ENCODE measurements at regions not wholly inside any gene's neighbourhood (a gene's known extent, or its start where the extent isn't known, plus 50 kb on each side); places are given as distances from the start of the nearest gene placed in this dataset.

DNA sequence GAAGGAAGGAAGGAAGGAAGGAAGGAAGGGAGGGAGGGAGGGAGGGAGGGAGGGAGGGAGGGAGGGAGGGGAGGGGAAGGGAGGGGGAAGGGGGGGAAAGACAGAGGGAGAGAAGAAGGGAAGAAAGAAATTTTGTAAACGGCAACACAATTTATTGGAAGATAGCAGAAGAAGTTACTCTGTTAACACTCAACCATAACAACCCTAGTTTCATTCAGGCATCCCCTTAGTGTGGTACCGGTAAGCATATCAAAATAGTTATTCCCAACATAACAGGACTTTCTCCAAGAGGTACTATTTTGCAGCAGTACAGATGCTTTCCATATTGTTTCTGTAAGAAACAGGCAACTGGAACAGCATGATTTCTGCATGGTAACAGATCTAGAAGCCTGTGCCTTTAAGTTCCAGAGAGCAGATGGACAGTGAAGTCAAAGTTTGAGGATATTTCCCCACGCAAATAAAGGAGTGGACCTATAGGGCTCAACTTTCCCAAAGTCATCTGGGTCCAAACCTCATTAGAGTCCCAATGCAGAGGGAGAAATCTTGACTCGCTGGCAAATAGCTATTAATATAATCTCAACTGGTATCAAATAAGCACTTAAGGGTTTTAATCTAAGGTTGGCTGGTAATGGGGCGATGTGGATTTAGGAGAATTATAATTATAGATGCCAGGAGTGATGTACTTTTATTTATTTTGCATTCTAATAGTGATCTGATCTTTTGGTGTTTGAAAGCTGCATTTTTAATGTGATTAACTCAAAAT, 69.4 kb downstream of the TENT5A start:
- DNase-seq = no peak
- Histone ChIP-seq H3K4me1 (no peaks in the 10 kb centered on the region), H3K9me3 (no peaks in the 10 kb centered on the region), H3K27me3 (no peaks in the 10 kb centered on the region), H3K36me3 (no peaks in the 10 kb centered on the region), H3K9ac (ENCODE audit: low read depth in 2 of 2, low read length in 2 of 2) (no peak overlapping the region), H3K4me3 (no peak overlapping the region), H3K27ac (no peak overlapping the region)
- intact Hi-C loops (cut with DNase I) = no loop called here
- TF ChIP-seq, protein P1, sequence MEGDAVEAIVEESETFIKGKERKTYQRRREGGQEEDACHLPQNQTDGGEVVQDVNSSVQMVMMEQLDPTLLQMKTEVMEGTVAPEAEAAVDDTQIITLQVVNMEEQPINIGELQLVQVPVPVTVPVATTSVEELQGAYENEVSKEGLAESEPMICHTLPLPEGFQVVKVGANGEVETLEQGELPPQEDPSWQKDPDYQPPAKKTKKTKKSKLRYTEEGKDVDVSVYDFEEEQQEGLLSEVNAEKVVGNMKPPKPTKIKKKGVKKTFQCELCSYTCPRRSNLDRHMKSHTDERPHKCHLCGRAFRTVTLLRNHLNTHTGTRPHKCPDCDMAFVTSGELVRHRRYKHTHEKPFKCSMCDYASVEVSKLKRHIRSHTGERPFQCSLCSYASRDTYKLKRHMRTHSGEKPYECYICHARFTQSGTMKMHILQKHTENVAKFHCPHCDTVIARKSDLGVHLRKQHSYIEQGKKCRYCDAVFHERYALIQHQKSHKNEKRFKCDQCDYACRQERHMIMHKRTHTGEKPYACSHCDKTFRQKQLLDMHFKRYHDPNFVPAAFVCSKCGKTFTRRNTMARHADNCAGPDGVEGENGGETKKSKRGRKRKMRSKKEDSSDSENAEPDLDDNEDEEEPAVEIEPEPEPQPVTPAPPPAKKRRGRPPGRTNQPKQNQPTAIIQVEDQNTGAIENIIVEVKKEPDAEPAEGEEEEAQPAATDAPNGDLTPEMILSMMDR (IDR thresholded peaks at IDR 0.05) = no peak

DNA sequence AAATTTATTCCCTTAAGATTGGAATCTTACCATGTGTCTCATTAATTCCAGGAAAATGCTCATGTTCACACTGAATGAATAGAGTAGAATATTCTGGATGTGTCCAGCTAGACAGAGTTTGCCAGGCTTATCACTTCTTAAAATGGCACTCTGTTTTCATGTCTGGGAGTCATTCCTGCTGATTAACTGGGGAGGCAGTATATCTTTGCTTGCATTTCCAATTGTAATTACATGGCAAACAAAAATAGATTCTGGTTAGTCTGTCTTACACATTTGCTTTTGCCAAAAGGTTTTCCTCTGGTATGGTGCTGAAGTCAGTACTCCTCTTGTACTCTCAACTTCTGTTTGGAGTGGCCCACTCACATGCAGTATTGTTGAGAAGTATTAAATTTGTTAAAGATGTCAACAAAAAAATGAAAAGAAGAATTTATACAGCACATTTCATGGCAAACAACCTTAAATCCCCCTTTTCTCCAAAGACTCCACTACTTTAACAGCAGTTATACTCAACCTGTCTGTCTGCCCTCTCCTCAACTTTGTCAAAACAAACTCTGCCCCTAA, 70.2 kb downstream of the TENT5A start:
- no peaks in the 10 kb centered on the region for H3K36me3 ChIP-seq
- H3K9me3 ChIP-seq = no peaks in the 10 kb centered on the region
- H3K4me3 ChIP-seq = no peak overlapping the region
- H3K4me1 ChIP-seq = no peaks in the 10 kb centered on the region
- TF ChIP-seq, protein P1 (IDR thresholded peaks at IDR 0.05) = no peak
- intact Hi-C loops (cut with DNase I) = no loop called here
- no peaks in the 10 kb centered on the region for H3K27me3 ChIP-seq
- no peak overlapping the region for H3K27ac ChIP-seq
- no peak overlapping the region for H3K9ac ChIP-seq (ENCODE audit: low read depth in 2 of 2, low read length in 2 of 2)
- no peak for DNase-seq

DNA sequence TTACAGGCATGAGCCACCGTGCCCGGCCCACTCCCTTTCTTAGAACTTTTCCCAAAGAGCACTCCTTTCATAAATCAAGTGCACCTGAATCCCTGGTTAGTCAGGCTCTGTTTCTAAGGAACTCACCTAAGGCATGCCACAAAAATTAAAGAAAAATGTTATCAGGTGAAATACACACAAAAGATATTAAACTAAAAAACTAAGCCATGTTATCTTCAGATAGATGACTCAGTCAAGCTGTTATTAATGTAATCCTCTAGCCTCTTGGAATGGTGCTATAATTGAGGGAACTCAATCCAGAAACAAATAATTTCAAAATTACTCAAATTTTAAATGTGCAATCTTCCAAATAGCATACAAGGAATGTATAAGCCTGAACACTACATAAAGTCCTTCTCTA, 83.0 kb downstream of the TENT5A start:
- H3K4me1 ChIP-seq = no peaks in the 10 kb centered on the region
- TF ChIP-seq, protein P1 (IDR thresholded peaks at IDR 0.05) = no peak
- H3K27ac ChIP-seq = no peak overlapping the region
- DNase-seq = no peak
- H3K9me3 ChIP-seq = no peaks in the 10 kb centered on the region
- H3K9ac ChIP-seq (ENCODE audit: low read depth in 2 of 2, low read length in 2 of 2) = no peak overlapping the region
- no peaks in the 10 kb centered on the region for H3K27me3 ChIP-seq
- intact Hi-C loops (cut with DNase I) = no loop called here
- no peak overlapping the region for H3K4me3 ChIP-seq
- H3K36me3 ChIP-seq = no peaks in the 10 kb centered on the region

- Histone ChIP-seq H3K36me3 (no peaks in the 10 kb centered on the region), H3K4me1 (no peaks in the 10 kb centered on the region), H3K27me3 (no peaks in the 10 kb centered on the region), H3K4me3 (no peak overlapping the region), H3K9me3 (no peaks in the 10 kb centered on the region), H3K9ac (ENCODE audit: low read depth in 2 of 2, low read length in 2 of 2) (no peak overlapping the region), H3K27ac (no peak overlapping the region)
- no peak for DNase-seq
- TF ChIP-seq, protein P1 (IDR thresholded peaks at IDR 0.05) = no peak
- intact Hi-C loops (cut with DNase I) = no loop called here
Observed at GRCh38 chr6:81668615-81669047, 83.8 kb downstream of the TENT5A start.

- TF ChIP-seq, protein P1 (IDR thresholded peaks at IDR 0.05) = no peak
- no peak overlapping the region for H3K27ac ChIP-seq
- intact Hi-C loops (cut with DNase I) = no loop called here
- H3K4me3 ChIP-seq = no peak overlapping the region
- no peaks in the 10 kb centered on the region for H3K36me3 ChIP-seq
- H3K9ac ChIP-seq (ENCODE audit: low read depth in 2 of 2, low read length in 2 of 2) = no peak overlapping the region
- H3K9me3 ChIP-seq = no peaks in the 10 kb centered on the region
- no peak for DNase-seq
- H3K4me1 ChIP-seq = no peaks in the 10 kb centered on the region
- no peaks in the 10 kb centered on the region for H3K27me3 ChIP-seq
Observed at GRCh38 chr6:81666481-81666880, 86.0 kb downstream of the TENT5A start.
